SK-N-SH (cell line): ENCODE measurements at regions not wholly inside any gene's neighbourhood (a gene's known extent, or its start where the extent isn't known, plus 50 kb on each side); places are given as distances from the start of the nearest gene placed in this dataset.

Experiments used
- CTCF ChIA-PET: fragments of 300-600, 350-600 bp; formaldehyde crosslinking; extraction: SDS; loops from one replicate; lab custom pipeline; 2021; lab: Yijun Ruan, JAX
- POLR2A ChIA-PET: fragments of 350-600 bp; sonication (Branson Sonifier 250); formaldehyde crosslinking; extraction: SDS; loops from one replicate; lab custom pipeline; 2020; ENCODE audit warnings: antibody characterized with exemption, inconsistent platforms; lab: Yijun Ruan, JAX
- DNase-seq: peaks from one replicate; pipeline ENCODE4 v3.0.0; 2012
- H2AFZ ChIP-seq: fragments of 200-600 bp; sonication (generic); 2 replicates; pipeline ENCODE4 v1.8.1; 2016; ENCODE audit warnings: antibody characterized with exemption, mild to moderate bottlenecking, low read depth
- H3F3A ChIP-seq: fragments of 200-600 bp; sonication (generic); replicated peaks from 2 replicates; pipeline ENCODE3; 2016; ENCODE audit warnings: antibody characterized with exemption, mild to moderate bottlenecking; ENCODE audit not compliant: insufficient read depth
- H3K27ac ChIP-seq, 2 experiments: fragments of 200-500 bp in 1 of 2; fragments of 200-600 bp in 1 of 2; sonication (Bioruptor generic) in 1 of 2; sonication (generic), shearing (Covaris generic) in 1 of 2; 2 replicates each; pipeline versions ENCODE4 v1.5.1 to v1.6.1; 2014 to 2016; ENCODE audit warnings: low read depth in 2 of 2, inconsistent platforms in 1 of 2, low read length in 1 of 2, mild to moderate bottlenecking in 1 of 2, mixed read lengths in 1 of 2
- H3K27me3 ChIP-seq: fragments of 200-600 bp; sonication (generic), shearing (Covaris generic); 2 replicates; pipeline ENCODE4 v1.6.1; 2016; ENCODE audit warnings: mixed run types; ENCODE audit not compliant: insufficient read depth
- H3K36me3 ChIP-seq, 2 experiments: fragments of 200-500 bp in 1 of 2; fragments of 200-600 bp in 1 of 2; sonication (Bioruptor generic) in 1 of 2; sonication (generic) in 1 of 2; replicated peaks in 1 of 2; 2 replicates each; pipeline versions ENCODE3 to v1.5.1; 2014 to 2016; ENCODE audit warnings: low read length in 1 of 2, mild to moderate bottlenecking in 1 of 2; ENCODE audit not compliant: insufficient read depth in 2 of 2, control insufficient read depth in 1 of 2
- H3K4me1 ChIP-seq, 2 experiments: fragments of 200-500 bp in 1 of 2; fragments of 200-600 bp in 1 of 2; sonication (Bioruptor generic) in 1 of 2; sonication (generic), shearing (Covaris generic) in 1 of 2; 2 replicates each; pipeline versions ENCODE4 v1.5.1 to v1.6.1; 2014 to 2016; ENCODE audit warnings: low read depth in 1 of 2, low read length in 1 of 2, mixed run types in 1 of 2; ENCODE audit not compliant: insufficient read depth in 2 of 2, control insufficient read depth in 1 of 2
- H3K4me2 ChIP-seq: fragments of 200-600 bp; sonication (generic), shearing (Covaris generic); 2 replicates; pipeline ENCODE4 v1.6.1; 2017; ENCODE audit warnings: mixed run types
- H3K4me3 ChIP-seq, 2 experiments: fragments of 200-500 bp in 1 of 2; fragments of 200-600 bp in 1 of 2; sonication (Bioruptor generic) in 1 of 2; sonication (generic), shearing (Covaris generic) in 1 of 2; 2 replicates each; pipeline versions ENCODE4 v1.5.1 to v1.8.1; 2014 to 2016; ENCODE audit warnings: low read depth in 2 of 2, inconsistent platforms in 1 of 2, low read length in 1 of 2, mild to moderate bottlenecking in 1 of 2, mixed read lengths in 1 of 2, moderate library complexity in 1 of 2
- H3K79me2 ChIP-seq: fragments of 200-600 bp; sonication (generic); 2 replicates; pipeline ENCODE4 v1.8.1; 2017; ENCODE audit warnings: mild to moderate bottlenecking; ENCODE audit not compliant: insufficient read depth
- H3K9ac ChIP-seq: fragments of 200-600 bp; sonication (generic); 2 replicates; pipeline ENCODE4 v1.6.1; 2017; ENCODE audit warnings: mixed run types
- H3K9me2 ChIP-seq: fragments of 200-600 bp; sonication (generic); 2 replicates; pipeline ENCODE4 v1.6.1; 2017; ENCODE audit warnings: mixed run types
- H3K9me3 ChIP-seq: fragments of 200-600 bp; sonication (generic); 2 replicates; pipeline ENCODE4 v1.6.1; 2017; ENCODE audit warnings: mixed run types, mild to moderate bottlenecking, moderate library complexity
- H4K20me1 ChIP-seq: fragments of 200-600 bp; sonication (generic); 2 replicates; pipeline ENCODE4 v1.6.1; 2017; ENCODE audit warnings: mild to moderate bottlenecking, mixed run types; ENCODE audit not compliant: insufficient read depth
- CHD2 ChIP-seq: fragments of 150-350 bp; IDR thresholded peaks from 2 replicates; pipeline ENCODE4 v1.6.1; 2018; ENCODE audit warnings: low read length; ENCODE audit not compliant: partially characterized antibody
- ELF1 ChIP-seq: IDR thresholded peaks from 2 replicates; pipeline ENCODE4 v1.4.0; 2012
- FOXJ3 ChIP-seq: sonication (generic); formaldehyde crosslinking; IDR thresholded peaks from 2 replicates; pipeline ENCODE4 v1.5.1; 2020; ENCODE audit warnings: mild to moderate bottlenecking, missing genetic modification reagents
- JUND ChIP-seq: IDR thresholded peaks from 2 replicates; pipeline ENCODE4 v1.4.0; 2012
- MAX ChIP-seq: IDR thresholded peaks from 2 replicates; pipeline ENCODE4 v1.4.0; 2012; ENCODE audit warnings: low read depth
- PBX3 ChIP-seq: IDR thresholded peaks from 2 replicates; pipeline ENCODE4; 2012
- REST ChIP-seq: IDR thresholded peaks from 2 replicates; pipeline ENCODE4 v1.6.1; 2012; ENCODE audit warnings: mild to moderate bottlenecking, low read depth, low read length, moderate library complexity
- SMC3 ChIP-seq: IDR thresholded peaks from 2 replicates; pipeline ENCODE4 v1.6.1; 2012; ENCODE audit warnings: low read depth, low read length, improper control_type of control experiment
- TAF1 ChIP-seq: IDR thresholded peaks from 2 replicates; pipeline ENCODE4 v1.6.1; 2012; ENCODE audit warnings: low read depth, mild to moderate bottlenecking, low read length, moderate library complexity, borderline replicate concordance
- TEAD4 ChIP-seq: IDR thresholded peaks from 2 replicates; pipeline ENCODE4 v1.4.0; 2012; ENCODE audit warnings: mild to moderate bottlenecking, borderline replicate concordance; ENCODE audit not compliant: insufficient read depth
- USF2 ChIP-seq: fragments of 150-350 bp; IDR thresholded peaks from 2 replicates; pipeline ENCODE4 v1.6.1; 2017; ENCODE audit warnings: antibody characterized with exemption, low read length, low read depth, borderline replicate concordance
- YY1 ChIP-seq: IDR thresholded peaks from 2 replicates; pipeline ENCODE4 v1.4.0; 2012; ENCODE audit warnings: low read depth, mild to moderate bottlenecking
- WGBS: methylation state at CpG from one replicate; pipeline ENCODE4 v1.1.6; 2017; ENCODE audit warnings: low lambda C conversion rate; 5-methylcytosine and 5-hydroxymethylcytosine counted together

GRCh38 chr9:121596515-121596914 is 54.9 kb upstream of the DAB2IP start:
- Histone ChIP-seq H3K9ac (no peak overlapping the region), H2AFZ (no peak overlapping the region), H3K9me3 (no peaks in the 10 kb centered on the region), H3K27ac (no peak overlapping the region), H3K4me2 (no peak overlapping the region), H3K27me3 (no peaks in the 10 kb centered on the region), H3F3A (peaks cover 5% of the 10 kb centered on the region), H3K9me2 (no peaks in the 10 kb centered on the region), H3K4me3 (no peak overlapping the region), H3K36me3 (no peaks in the 10 kb centered on the region), H3K79me2 (no peaks in the 10 kb centered on the region), H4K20me1 (no peaks in the 10 kb centered on the region), H3K4me1 (peaks cover 0 to 19% of the 10 kb centered on the region in 2 experiments; a peak in 1 of 4 replicates)
- POLR2A ChIA-PET = no interaction called here
- CTCF ChIA-PET = interaction anchor here (1.3 kb wide), 1 partner anchor 24 kb away, joined by 3 read pairs; no protein-coding TSS in a partner anchor
- no peak for DNase-seq
- WGBS = 47% methylated on average over 1 of the region's 1 CpG
- no peak for TF ChIP-seq ELF1
- TF ChIP-seq JUND = no peak
- no peak for TF ChIP-seq TAF1
- TF ChIP-seq YY1 = no peak
- TF ChIP-seq SMC3 = no peak
- no peak for TF ChIP-seq TEAD4
- TF ChIP-seq REST = no peak
- TF ChIP-seq, all 33 proteins: peak for 0

- POLR2A ChIA-PET = no interaction called here
- H3K9ac ChIP-seq = no peak overlapping the region
- no peaks in the 10 kb centered on the region for H3K36me3 ChIP-seq
- no peaks in the 10 kb centered on the region for H3K9me2 ChIP-seq
- H2AFZ ChIP-seq = no peak overlapping the region
- H3K9me3 ChIP-seq = no peaks in the 10 kb centered on the region
- H3K27ac ChIP-seq = no peak overlapping the region
- WGBS = 97% methylated on average over 12 of the region's 14 CpGs
- H3F3A ChIP-seq = peaks cover 5% of the 10 kb centered on the region
- no peaks in the 10 kb centered on the region for H3K27me3 ChIP-seq
- no peaks in the 10 kb centered on the region for H3K79me2 ChIP-seq
- no peak for DNase-seq
- H3K4me3 ChIP-seq = no peak overlapping the region
- TF ChIP-seq PBX3 (no peak), USF2 (no peak), MAX (no peak), CHD2 (no peak), FOXJ3 (CRISPR knock-in tag) (no peak), REST (no peak), TEAD4 (no peak), TAF1 (no peak)
- no peak overlapping the region for H3K4me2 ChIP-seq
- peaks cover 0 to 19% of the 10 kb centered on the region in 2 experiments; a peak in 1 of 4 replicates for H3K4me1 ChIP-seq
- H4K20me1 ChIP-seq = no peaks in the 10 kb centered on the region
- CTCF ChIA-PET = no interaction called here
These were observed 53.7 kb upstream of the DAB2IP start for GRCh38 chr9:121597698-121598166.
